GM12878 (cell line): ENCODE measurements at regions not wholly inside any gene's neighbourhood (a gene's known extent, or its start where the extent isn't known, plus 50 kb on each side); places are given as distances from the start of the nearest gene placed in this dataset.

Experiments used
- ATAC-seq: fragments of 200-7000 bp; cut with Tn5 transposase; 3 replicates; pipeline ENCODE4 v1.9.1; 2020; ENCODE audit warnings: mild to moderate bottlenecking, moderate library complexity
- BruUV-seq: library from RNA; stranded (reverse); fragments of 400-500 nt; replicated peaks from 2 replicates; lab custom pipeline; 2021; lab: Mats Ljungman, UMichigan
- CTCF ChIA-PET: fragments of 300-600 bp; sonication (Branson Sonifier 250); formaldehyde crosslinking; extraction: SDS; loops from one replicate; lab custom pipeline; 2021; ENCODE audit warnings: inconsistent platforms; lab: Yijun Ruan, JAX
- POLR2A ChIA-PET: fragments of 350-600 bp; formaldehyde crosslinking; extraction: SDS; loops from one replicate; lab custom pipeline; 2021; ENCODE audit warnings: inconsistent platforms; lab: Charles Lee
- RAD21 ChIA-PET: fragments of 300-600 bp; sonication (Branson Sonifier 250); formaldehyde crosslinking; loops from one replicate; lab custom pipeline; 2023; ENCODE audit warnings: antibody characterized with exemption; ENCODE audit not compliant: unreplicated experiment; lab: Charles Lee
- SMC1A ChIA-PET: fragments of 300-600 bp; sonication (Branson Sonifier 250); formaldehyde crosslinking; loops from one replicate; lab custom pipeline; 2023; ENCODE audit not compliant: unreplicated experiment, uncharacterized antibody; lab: Charles Lee
- DNase-seq: peaks from one replicate; pipeline ENCODE4 v3.0.0-alpha.2; 2011; ENCODE audit warnings: low read depth, low spot score
- FAIRE-seq: peaks from 3 replicates; lab custom pipeline; 2011; peaks lifted over from hg19 to GRCh38; lab: Jason Lieb, UNC
- H2AFZ ChIP-seq: 2 replicates; pipeline ENCODE4 v1.6.0; 2011; ENCODE audit warnings: low read depth, low read length, control low read depth; ENCODE audit not compliant: control insufficient read depth
- H3K27ac ChIP-seq: 2 replicates; pipeline ENCODE4 v1.5.1; 2011; ENCODE audit warnings: control low read depth; ENCODE audit not compliant: control insufficient read depth, insufficient read depth
- H3K27me3 ChIP-seq, 2 experiments: replicated peaks in 1 of 2; 2 replicates each; pipeline versions ENCODE4 v1.6.0 to v1.6.1; 2011; ENCODE audit warnings: low read length in 1 of 2; ENCODE audit not compliant: control insufficient read depth in 2 of 2, insufficient read depth in 2 of 2
- H3K36me3 ChIP-seq, 2 experiments: 2 replicates each; pipeline ENCODE4 v1.5.1; 2011; ENCODE audit warnings: low read length in 1 of 2; ENCODE audit not compliant: control insufficient read depth in 2 of 2, insufficient read depth in 2 of 2
- H3K4me1 ChIP-seq: 2 replicates; pipeline ENCODE4 v1.6.1; 2011; ENCODE audit warnings: mild to moderate bottlenecking, low read length, moderate library complexity, mixed read lengths; ENCODE audit not compliant: control insufficient read depth, insufficient read depth
- H3K4me2 ChIP-seq: 2 replicates; pipeline ENCODE4 v1.6.0; 2011; ENCODE audit warnings: control low read depth; ENCODE audit not compliant: control insufficient read depth, insufficient read depth
- H3K4me3 ChIP-seq: fragments of 200-600 bp; sonication (generic); 2 replicates; pipeline ENCODE4 v1.5.1; 2016
- H3K79me2 ChIP-seq: 2 replicates; pipeline ENCODE4 v1.6.0; 2011; ENCODE audit warnings: low read length; ENCODE audit not compliant: control insufficient read depth, insufficient read depth
- H3K9ac ChIP-seq: 2 replicates; pipeline ENCODE4 v1.8.0; 2011; ENCODE audit warnings: low read length, control low read depth, mixed read lengths; ENCODE audit not compliant: control insufficient read depth, insufficient read depth
- H3K9me3 ChIP-seq: replicated peaks from 3 replicates; pipeline ENCODE4 v1.5.1; 2011; ENCODE audit warnings: mild to moderate bottlenecking, low read length; ENCODE audit not compliant: control insufficient read depth, insufficient read depth
- H4K20me1 ChIP-seq: 2 replicates; pipeline ENCODE4 v1.6.0; 2011; ENCODE audit not compliant: control insufficient read depth, insufficient read depth
- BACH1 ChIP-seq: fragments of 450-650 bp; IDR thresholded peaks from 2 replicates; pipeline ENCODE4 v1.6.1; 2017; ENCODE audit warnings: mild to moderate bottlenecking, borderline replicate concordance
- BRCA1 ChIP-seq: IDR thresholded peaks from 2 replicates; pipeline ENCODE4 v1.6.1; 2011; ENCODE audit warnings: low read depth, low read length, improper control_type of control experiment
- CBX5 ChIP-seq: sonication (generic); IDR thresholded peaks from 2 replicates; pipeline ENCODE4 v1.6.1; 2016; ENCODE audit warnings: low read depth, moderate library complexity, mild to moderate bottlenecking, inconsistent platforms
- E2F4 ChIP-seq: IDR thresholded peaks from 2 replicates; pipeline ENCODE4 v1.6.1; 2012; ENCODE audit warnings: low read depth, low read length, improper control_type of control experiment
- EP300 ChIP-seq, 2 experiments: fragments of 150-350 bp in 1 of 2; IDR thresholded peaks; 2 replicates each; pipeline ENCODE4 v1.6.1; 2011 to 2012; ENCODE audit warnings: low read depth in 2 of 2, low read length in 2 of 2, borderline replicate concordance in 1 of 2, improper control_type of control experiment in 1 of 2, inconsistent platforms in 1 of 2; ENCODE audit not compliant: control insufficient read depth in 1 of 2
- ESRRA ChIP-seq: IDR thresholded peaks from 2 replicates; pipeline ENCODE4 v1.6.1; 2012; ENCODE audit warnings: mild to moderate bottlenecking, low read length, improper control_type of control experiment
- ETV6 ChIP-seq, 2 experiments: fragments of 450-650 bp in 1 of 2; IDR thresholded peaks in 1 of 2; conservative IDR thresholded peaks in 1 of 2; 2 replicates each; pipeline ENCODE4 v1.6.1; 2014; ENCODE audit warnings: antibody characterized with exemption in 1 of 2, borderline replicate concordance in 1 of 2, low read depth in 1 of 2, mild to moderate bottlenecking in 1 of 2, moderate library complexity in 1 of 2
- FOS ChIP-seq: IDR thresholded peaks from 3 replicates; pipeline ENCODE4 v1.6.1; 2011; ENCODE audit warnings: borderline replicate concordance; ENCODE audit not compliant: insufficient read length; ENCODE audit errors: extremely low read depth
- HCFC1 ChIP-seq: fragments of 150-350 bp; IDR thresholded peaks from 2 replicates; pipeline ENCODE4 v1.6.1; 2014; ENCODE audit warnings: low read length
- HDAC6 ChIP-seq: fragments of 200-600 bp; sonication (generic); IDR thresholded peaks from one replicate; pipeline ENCODE4 v1.8.0; 2017; ENCODE audit warnings: antibody characterized with exemption; ENCODE audit not compliant: unreplicated experiment
- MXI1 ChIP-seq: fragments of 150-350 bp; IDR thresholded peaks from 2 replicates; pipeline ENCODE4 v1.6.1; 2011; ENCODE audit warnings: low read depth, mild to moderate bottlenecking, inconsistent platforms, low read length, improper control_type of control experiment
- NBN ChIP-seq: fragments of 450-650 bp; IDR thresholded peaks from 2 replicates; pipeline ENCODE4 v1.6.1; 2016
- NR2F1 ChIP-seq: fragments of 450-650 bp; conservative IDR thresholded peaks from 2 replicates; pipeline ENCODE4 v1.6.1; 2017; ENCODE audit warnings: mild to moderate bottlenecking
- PML ChIP-seq: IDR thresholded peaks from 2 replicates; pipeline ENCODE4 v1.6.1; 2012; ENCODE audit warnings: low read length, inconsistent platforms
- POLR2AphosphoS2 ChIP-seq: IDR thresholded peaks from 2 replicates; pipeline ENCODE4 v1.6.1; 2011; ENCODE audit warnings: low read depth, mild to moderate bottlenecking, low read length, improper control_type of control experiment, moderate library complexity
- RELA ChIP-seq: fragments of 450-650 bp; IDR thresholded peaks from 2 replicates; pipeline ENCODE4 v1.8.0; 2014; ENCODE audit warnings: borderline replicate concordance; ENCODE audit not compliant: partially characterized antibody
- SMAD1 ChIP-seq: fragments of 450-650 bp; IDR thresholded peaks from 2 replicates; pipeline ENCODE4 v1.6.1; 2018; ENCODE audit warnings: mild to moderate bottlenecking, low read depth; ENCODE audit not compliant: partially characterized antibody
- SPI1 ChIP-seq: IDR thresholded peaks from 2 replicates; pipeline ENCODE4 v1.6.1; 2011; ENCODE audit warnings: low read depth, mild to moderate bottlenecking, low read length, moderate library complexity, borderline replicate concordance; ENCODE audit not compliant: insufficient read depth
- YBX1 ChIP-seq: fragments of 450-650 bp; IDR thresholded peaks from 2 replicates; pipeline ENCODE4 v1.6.1; 2016; ENCODE audit warnings: antibody characterized with exemption
- ZNF217 ChIP-seq: fragments of 450-650 bp; IDR thresholded peaks from 2 replicates; pipeline ENCODE4 v1.6.1; 2017; ENCODE audit warnings: antibody characterized with exemption, mild to moderate bottlenecking
- ZNF622 ChIP-seq: fragments of 450-650 bp; IDR thresholded peaks from 2 replicates; pipeline ENCODE4 v1.6.1; 2017; ENCODE audit warnings: mild to moderate bottlenecking, inconsistent platforms
- WGBS: methylation state at CpG from one replicate; pipeline ENCODE4 v1.1.6; 2016; ENCODE audit warnings: low lambda C conversion rate; ENCODE audit not compliant: insufficient replicate concordance, insufficient coverage; ENCODE audit errors: missing lambda C conversion rate; 5-methylcytosine and 5-hydroxymethylcytosine counted together
- in situ Hi-C: fragments of 300-500 bp; cut with MboI; formaldehyde crosslinking; loops from 9 replicates; pipeline ENCODE4 v1.14.3; 2018; ENCODE audit warnings: mixed read lengths
- intact Hi-C: fragments of 100-400 bp; cut with micrococcal nuclease; formaldehyde crosslinking; loops from one replicate; pipeline ENCODE4 v1.14.2; 2022; ENCODE audit not compliant: unreplicated experiment

- no peak overlapping the region for H3K9ac ChIP-seq
- ChIA-PET POLR2A (no interaction called here), RAD21 (no interaction called here), CTCF (interaction anchor here (1.1 kb wide), 1 partner anchor 20 kb away, joined by 4 read pairs; no protein-coding TSS in a partner anchor), SMC1A (interaction anchor here (0.7 kb wide), 1 partner anchor 1971 kb away, joined by 3 read pairs; no protein-coding TSS in a partner anchor)
- no peak for TF ChIP-seq YBX1
- TF ChIP-seq NR2F1, result no peak
- TF ChIP-seq ESRRA, result no peak
- no peak for TF ChIP-seq SPI1
- TF ChIP-seq ZNF622, result no peak
- TF ChIP-seq FOS, result no peak
- intact Hi-C loops, result no loop called here
- no peaks in the 10 kb centered on the region for H4K20me1 ChIP-seq
- no peaks in the 10 kb centered on the region for H3K27me3 ChIP-seq
- FAIRE-seq, result no peak
- H3K4me1 ChIP-seq, result no peaks in the 10 kb centered on the region
- no peaks in the 10 kb centered on the region; the same call in 2 of the 3 replicates for H3K9me3 ChIP-seq
- no peaks in the 10 kb centered on the region for H3K36me3 ChIP-seq
- H3K79me2 ChIP-seq, result no peaks in the 10 kb centered on the region
- H3K4me3 ChIP-seq, result no peak overlapping the region
- H3K4me2 ChIP-seq, result no peak overlapping the region
- no peak for ATAC-seq
- no peak for DNase-seq
- in situ Hi-C loops, result no loop called here
- no peak overlapping the region for H2AFZ ChIP-seq
- BruUV-seq, result no TSS peak
- no peak overlapping the region for H3K27ac ChIP-seq
Observed at GRCh38 chr12:102334765-102335164, 137.1 kb upstream of the PMCH start.

DNA sequence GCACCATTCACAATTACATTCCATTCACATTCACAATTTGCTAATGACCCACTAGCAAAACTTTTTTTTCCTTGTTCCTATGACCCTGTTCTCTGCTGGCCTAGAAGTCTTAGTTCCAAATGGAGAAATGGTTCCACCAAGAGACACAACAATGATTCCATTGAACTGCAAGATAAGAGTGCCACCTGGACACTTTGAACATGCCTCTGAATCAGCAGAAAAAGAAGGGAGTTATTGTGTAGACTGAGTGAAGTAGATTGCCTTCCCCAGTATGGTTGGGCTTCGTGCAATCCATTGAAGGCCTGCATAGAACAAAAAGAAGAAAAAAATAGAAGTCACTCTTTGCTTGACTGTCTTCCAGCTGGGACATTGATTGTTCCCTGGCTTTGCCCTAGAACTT lies 133.8 kb upstream of the PMCH start:
- Histone ChIP-seq H3K27me3 (no peaks in the 10 kb centered on the region), H3K9me3 (no peaks in the 10 kb centered on the region; the same call in 2 of the 3 replicates), H3K4me1 (no peaks in the 10 kb centered on the region), H2AFZ (no peak overlapping the region), H3K4me3 (no peak overlapping the region), H4K20me1 (no peaks in the 10 kb centered on the region), H3K9ac (no peak overlapping the region), H3K36me3 (no peaks in the 10 kb centered on the region), H3K79me2 (no peaks in the 10 kb centered on the region), H3K4me2 (no peak overlapping the region), H3K27ac (no peak overlapping the region)
- POLR2A ChIA-PET, result no interaction called here
- no TSS peak for BruUV-seq
- DNase-seq (no peak), FAIRE-seq (no peak), ATAC-seq (no peak)
- CTCF ChIA-PET, result interaction anchor here (1.4 kb wide), 1 partner anchor 15 kb away, joined by 3 read pairs; no protein-coding TSS in a partner anchor
- RAD21 ChIA-PET, result no interaction called here
- 0% methylated on average over 1 of the region's 1 CpG for WGBS
- SMC1A ChIA-PET, result no interaction called here
- in situ Hi-C loops, result no loop called here
- intact Hi-C loops, result no loop called here
- TF ChIP-seq SMAD1 (no peak), E2F4 (no peak), CBX5 (no peak), POLR2AphosphoS2 (no peak), BRCA1 (no peak), ZNF217 (no peak), ETV6 (conservative IDR thresholded peaks at IDR 0.05 in 1 of 2, IDR thresholded peaks at IDR 0.05 in 1 of 2; ENCODE audit: borderline replicate concordance in 1 of 2, low read depth in 1 of 2) (no peak), RELA (no peak), PML (no peak), BACH1 (no peak), HDAC6 (no peak), HCFC1 (no peak), MXI1 (no peak), EP300 (IDR thresholded peaks at IDR 0.05; ENCODE audit: borderline replicate concordance in 1 of 2, control insufficient read depth in 1 of 2, low read depth in 2 of 2, low read length in 2 of 2) (no peak), NBN (no peak)
